AG10803 (cell line): ENCODE measurements at regions not wholly inside any gene's neighbourhood (a gene's known extent, or its start where the extent isn't known, plus 50 kb on each side); places are given as distances from the start of the nearest gene placed in this dataset.

Source experiments
- DNase-seq: peaks from one replicate; pipeline ENCODE4 v3.0.0; 2010; ENCODE audit warnings: low read depth
- H3K4me3 ChIP-seq: 2 replicates; pipeline ENCODE4 v1.5.1; 2011; ENCODE audit warnings: mild to moderate bottlenecking, low read length, control low read depth
- CTCF ChIP-seq: conservative IDR thresholded peaks from 2 replicates; pipeline ENCODE4 v1.5.1; 2011; ENCODE audit warnings: mild to moderate bottlenecking, low read length, control low read depth, inconsistent platforms

GRCh38 chr6:156658966-156659821, 118.0 kb upstream of the ARID1B start:
- peak; percentile 34 for DNase-seq
- peak; percentile 19; the same call in 1 of the 2 replicates for TF ChIP-seq CTCF
- no peak overlapping the region for H3K4me3 ChIP-seq

GRCh38 chr6:156658186-156658965, 118.8 kb upstream of the ARID1B start:
- no peak overlapping the region for H3K4me3 ChIP-seq
- peak; percentile 93 for DNase-seq
- TF ChIP-seq CTCF, result no peak

GRCh38 chr6:156657296-156657695, 119.9 kb upstream of the ARID1B start:
- no peak for TF ChIP-seq CTCF
- no peak for DNase-seq
- no peak overlapping the region for H3K4me3 ChIP-seq

DNA sequence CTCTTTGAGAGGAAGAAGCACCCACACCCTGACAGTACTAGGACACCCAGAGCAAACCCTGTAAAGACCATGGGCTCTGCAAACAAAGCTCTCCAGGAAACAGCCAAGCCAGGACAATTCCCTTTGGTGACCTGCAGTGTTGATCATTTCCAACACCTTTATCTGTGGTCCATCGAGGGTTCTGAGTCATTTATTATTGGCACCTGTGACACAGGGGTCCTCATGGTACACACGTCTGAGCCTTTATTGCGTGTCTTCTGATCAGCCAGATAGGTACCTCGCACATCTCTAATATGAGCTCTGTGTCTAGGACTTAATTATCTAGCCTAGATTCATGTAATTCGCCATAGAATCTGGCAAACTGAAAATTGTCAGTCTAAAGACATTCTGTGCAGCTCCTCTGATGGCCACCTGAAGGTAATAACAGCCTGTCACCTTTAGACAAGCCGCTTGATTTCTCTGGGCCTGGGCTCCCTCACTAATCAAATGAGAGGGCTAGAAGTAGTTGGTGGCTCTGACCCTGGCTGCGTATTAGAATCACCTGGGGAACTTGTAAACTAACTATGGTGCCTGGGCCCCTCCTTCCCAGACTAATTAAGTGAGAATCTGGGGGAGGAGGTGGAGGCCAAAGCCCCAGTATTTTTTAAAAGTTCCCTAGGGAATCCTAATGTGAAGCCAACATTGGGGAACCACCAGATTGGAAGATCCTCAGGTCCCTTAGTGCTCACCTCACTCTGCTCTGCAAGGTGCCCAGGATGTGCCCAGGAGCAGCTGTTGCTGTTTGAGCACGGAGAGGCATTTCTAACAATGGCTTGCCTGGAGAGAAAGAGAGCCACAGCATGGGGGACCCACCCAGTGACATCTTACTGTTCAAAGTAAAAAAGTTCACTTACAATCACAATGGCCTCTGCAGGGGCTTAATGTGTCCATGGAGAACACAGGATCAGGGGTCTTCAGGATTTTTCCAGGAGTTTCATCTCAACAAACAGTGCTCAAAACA, 122.0 kb upstream of the ARID1B start:
- no peak overlapping the region for H3K4me3 ChIP-seq
- no peak for TF ChIP-seq CTCF
- DNase-seq, result no peak

DNA sequence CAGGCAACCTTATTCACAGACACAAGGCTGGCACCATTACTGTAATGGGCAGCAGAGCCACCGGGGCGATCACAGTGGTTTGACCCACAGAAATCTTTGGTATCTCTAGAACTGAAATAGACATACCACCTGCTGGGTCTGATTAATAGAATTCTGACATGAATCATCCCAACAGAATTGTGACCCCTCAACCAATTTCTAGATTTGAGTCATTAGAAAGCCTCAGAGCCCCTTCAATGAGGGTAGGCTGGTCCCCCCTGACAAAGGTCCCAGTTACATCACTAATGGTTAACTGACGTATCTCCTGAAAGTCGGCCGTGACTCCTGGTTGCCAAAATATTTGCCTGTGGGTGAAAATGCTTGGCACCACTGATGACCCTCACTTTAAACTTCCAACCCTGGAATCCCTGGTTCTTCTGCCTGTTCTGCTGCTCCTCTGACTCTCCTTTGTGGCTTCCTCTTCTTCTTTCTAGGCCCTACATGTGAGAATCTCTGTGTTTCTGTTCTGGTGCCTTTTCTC, 124.9 kb upstream of the ARID1B start:
- no peak for TF ChIP-seq CTCF
- H3K4me3 ChIP-seq, result no peak overlapping the region
- no peak for DNase-seq

- H3K4me3 ChIP-seq, result no peak overlapping the region
- DNase-seq, result no peak
- no peak for TF ChIP-seq CTCF
These were observed 125.7 kb upstream of the ARID1B start for GRCh38 chr6:156651486-156651885.
